ENCODE measurements at regions not wholly inside any gene's neighbourhood (a gene's known extent, or its start where the extent isn't known, plus 50 kb on each side); places are given as distances from the start of the nearest gene placed in this dataset.
"Not testable (repeated sequence)": the region's sequence is repeated elsewhere in the genome, so short reads cannot be mapped to it uniquely, and the experiment has no call there.

- no peak for DNase-seq
Measured at GRCh38 chr1:181205901-181206300, 117.4 kb downstream of the IER5 start.

DNA sequence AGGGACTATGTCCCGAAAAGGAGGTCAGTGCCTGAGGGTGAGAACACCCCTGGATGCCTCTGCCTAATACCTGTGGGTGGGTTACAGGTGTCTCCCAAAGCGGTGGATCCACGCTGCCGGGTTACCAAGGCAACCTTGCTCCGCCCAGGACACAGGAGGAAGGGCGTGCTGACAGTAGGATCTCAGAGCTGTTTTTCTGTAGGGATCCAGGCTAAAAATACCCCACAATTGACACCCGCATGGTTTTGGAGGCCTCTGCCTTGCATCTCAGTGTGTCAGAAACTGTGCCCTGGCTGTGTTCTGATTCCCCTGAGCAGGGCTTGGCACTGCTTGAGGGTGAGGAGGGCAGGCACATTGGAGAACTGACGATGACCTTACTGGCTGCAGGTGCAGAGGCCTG is 118.0 kb downstream of the IER5 start:
- DNase-seq, result no peak

- no peak for DNase-seq
Measured at GRCh38 chr1:181206979-181207790, 118.7 kb downstream of the IER5 start.

- no peak for DNase-seq
Measured at GRCh38 chr1:181208083-181208482, 119.6 kb downstream of the IER5 start.

DNA sequence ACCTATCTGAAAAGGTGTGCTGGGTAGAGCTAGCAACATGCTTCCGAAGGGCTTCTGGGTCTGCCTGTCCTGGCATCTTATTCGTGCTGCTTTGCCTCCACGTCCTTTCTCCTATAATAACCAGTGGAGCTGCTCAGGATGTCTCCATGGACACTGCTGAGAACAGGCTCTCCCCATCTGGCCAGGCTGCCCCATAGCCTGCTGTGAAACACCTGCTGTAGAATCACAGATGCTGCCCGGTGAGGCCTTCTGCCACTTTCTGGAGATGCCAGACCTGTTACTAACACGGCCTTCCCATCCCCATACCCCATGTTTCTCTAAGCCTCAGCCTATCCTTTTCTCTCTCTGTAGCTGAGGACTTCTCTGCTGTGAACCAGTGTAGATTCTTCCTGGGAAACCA is 120.5 kb downstream of the IER5 start:
- no peak for DNase-seq

- DNase-seq, result no peak
Measured at GRCh38 chr1:181213056-181213455, 124.6 kb downstream of the IER5 start.

DNA sequence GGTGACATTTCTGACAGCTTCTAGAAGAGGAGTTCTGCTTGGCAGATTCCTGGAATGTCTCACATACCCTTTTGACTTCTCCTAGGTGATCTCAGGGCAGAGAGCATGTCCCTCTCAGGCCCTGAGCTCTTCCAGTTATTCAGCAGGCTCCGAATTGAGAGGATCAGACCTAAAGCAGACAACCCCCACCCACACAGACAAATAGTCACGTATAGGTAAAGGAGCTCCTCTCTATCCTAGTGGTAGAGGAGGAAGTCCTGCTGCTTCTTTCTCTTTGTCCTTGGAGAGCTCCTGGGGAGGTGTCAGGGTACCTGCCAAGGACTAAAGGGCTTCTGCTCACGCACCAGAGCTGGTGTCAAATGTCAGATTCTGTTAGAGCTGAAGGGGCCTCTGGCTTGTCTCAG is 128.1 kb downstream of the IER5 start:
- DNase-seq, result no peak

- DNase-seq, result no peak
Measured at GRCh38 chr1:181219938-181220337, 131.4 kb downstream of the IER5 start.

DNA sequence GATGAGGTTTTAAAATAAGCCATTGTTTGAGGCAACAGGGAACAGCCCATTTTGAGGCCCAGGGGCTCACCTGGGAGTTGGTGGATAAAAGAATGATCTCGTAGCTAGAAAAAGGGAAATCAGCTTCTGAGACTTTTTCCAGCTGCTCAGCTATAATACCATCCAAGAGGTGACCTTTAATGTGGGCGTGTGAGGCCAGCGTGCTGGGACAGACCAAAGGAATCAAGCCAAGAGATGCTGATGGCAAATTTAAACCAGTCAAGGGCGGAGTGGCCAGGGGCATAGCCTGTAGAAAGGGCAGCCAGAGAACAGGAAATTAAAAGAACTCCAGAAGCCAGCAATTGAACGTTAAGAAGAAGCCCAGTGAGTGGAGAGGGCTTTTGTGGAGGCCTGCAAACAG is 132.6 kb downstream of the IER5 start:
- no peak for DNase-seq

- DNase-seq, result no peak
Measured at GRCh38 chr1:181222972-181223505, 134.5 kb downstream of the IER5 start.

DNA sequence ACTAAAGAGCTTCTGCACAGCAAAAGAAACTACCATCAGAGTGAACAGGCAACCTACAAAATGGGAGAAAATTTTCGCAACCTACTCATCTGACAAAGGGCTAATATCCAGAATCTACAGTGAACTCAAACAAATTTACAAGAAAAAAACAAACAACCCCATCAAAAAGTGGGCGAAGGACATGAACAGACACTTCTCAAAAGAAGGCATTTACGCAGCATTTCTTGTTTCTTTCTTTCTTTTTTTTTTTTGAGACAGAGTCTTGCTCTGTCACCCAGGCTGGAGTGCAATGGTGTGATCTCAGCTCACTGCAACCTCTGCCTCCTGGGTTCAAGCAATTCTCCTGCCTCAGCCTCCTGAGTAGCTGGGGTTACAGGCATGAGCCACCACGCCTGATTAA is 138.2 kb downstream of the IER5 start:
- not testable (repeated sequence) for DNase-seq

- no peak for DNase-seq
Measured at GRCh38 chr1:181239086-181239485, 150.6 kb downstream of the IER5 start.

DNA sequence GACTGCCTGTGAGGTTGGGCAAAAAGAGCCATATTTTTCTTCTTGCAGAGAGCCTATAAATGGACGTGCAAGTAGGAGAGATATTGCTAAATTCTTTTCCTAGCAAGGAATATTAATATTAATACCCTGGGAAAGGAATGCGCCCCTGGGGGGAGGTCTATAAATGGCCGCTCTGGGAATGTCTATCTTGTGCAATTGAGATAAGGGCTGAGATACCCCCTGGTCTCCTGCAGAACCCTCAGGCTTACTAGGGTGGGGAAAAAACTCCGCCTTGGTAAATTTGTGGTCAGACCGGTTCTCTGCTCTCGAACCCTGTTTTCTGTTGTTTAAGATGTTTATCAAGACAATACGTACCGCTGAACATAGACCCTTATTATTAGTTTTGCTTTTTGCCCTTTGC is 157.8 kb downstream of the IER5 start:
- not testable (repeated sequence) for DNase-seq

DNA sequence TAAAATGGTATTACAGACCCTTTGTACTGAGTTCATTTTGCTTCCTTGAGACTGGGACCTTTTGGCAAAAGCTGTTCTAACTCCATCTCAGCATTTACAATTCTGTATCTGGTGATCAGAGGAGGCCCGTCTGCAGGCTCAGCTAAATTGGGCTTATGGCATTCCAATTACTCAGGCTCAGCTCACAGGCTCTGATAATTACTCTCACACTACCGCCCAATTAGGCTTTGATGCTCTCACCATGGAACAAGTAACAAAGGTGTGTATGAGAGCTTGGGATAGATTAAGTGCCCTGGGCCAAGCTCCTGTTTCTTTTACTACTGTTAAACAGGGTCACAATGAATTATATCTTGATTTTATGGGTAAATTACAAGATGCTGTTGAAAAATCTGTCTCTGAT is 159.9 kb downstream of the IER5 start:
- not testable (repeated sequence) for DNase-seq

- DNase-seq, result no peak
Measured at GRCh38 chr1:181249186-181249585, 160.7 kb downstream of the IER5 start.

DNA sequence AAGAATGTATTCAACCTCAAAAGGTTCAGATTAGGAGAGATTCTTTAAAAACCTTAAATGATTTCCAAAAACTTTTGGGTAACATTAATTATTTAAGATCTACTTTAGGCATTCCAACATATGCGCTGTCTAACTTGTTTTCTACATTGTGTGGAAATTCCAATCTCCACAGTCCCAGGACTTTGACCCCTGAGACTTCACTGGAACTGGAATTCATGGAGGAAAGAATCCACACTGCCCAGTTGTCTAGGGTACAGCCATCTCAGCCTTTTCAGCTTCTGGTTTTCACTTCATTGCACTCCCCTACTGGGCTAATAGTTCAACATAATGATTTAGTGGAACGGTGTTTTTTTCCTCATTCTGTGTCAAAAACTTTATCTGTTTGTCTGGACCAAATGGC is 161.5 kb downstream of the IER5 start:
- DNase-seq, result no peak

DNA sequence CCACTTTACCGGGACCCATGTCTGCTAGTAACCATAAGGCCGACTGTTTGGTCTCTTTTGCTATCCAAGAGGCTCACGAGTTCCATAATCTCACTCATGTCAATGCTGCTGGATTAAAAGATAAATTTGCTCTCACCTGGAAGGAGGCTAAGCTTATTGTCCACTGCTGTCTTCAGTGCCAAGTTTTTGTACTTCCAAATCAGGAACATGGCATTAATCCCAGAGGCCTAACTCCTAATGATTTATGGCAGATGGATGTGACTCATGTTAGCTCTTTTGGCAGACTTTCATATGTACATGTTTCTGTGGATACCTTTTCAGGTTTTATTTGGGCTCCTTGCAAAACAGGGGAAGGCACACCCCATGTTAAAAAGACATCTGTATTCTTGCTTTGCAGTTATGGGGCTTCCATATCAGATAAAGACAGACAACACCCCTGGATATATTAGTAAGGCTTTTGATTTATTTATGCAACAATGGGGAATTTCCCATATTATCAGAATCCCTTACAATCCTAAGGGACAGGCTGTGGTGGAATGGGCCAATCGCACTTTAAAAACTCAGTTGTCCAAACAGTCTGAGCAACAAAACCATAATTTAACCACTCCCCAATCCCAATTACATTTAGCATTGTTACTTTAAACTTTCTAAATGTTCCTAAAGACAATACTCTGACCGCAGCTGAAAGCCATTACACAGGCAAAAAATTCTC is 162.7 kb downstream of the IER5 start:
- no peak for DNase-seq

DNA sequence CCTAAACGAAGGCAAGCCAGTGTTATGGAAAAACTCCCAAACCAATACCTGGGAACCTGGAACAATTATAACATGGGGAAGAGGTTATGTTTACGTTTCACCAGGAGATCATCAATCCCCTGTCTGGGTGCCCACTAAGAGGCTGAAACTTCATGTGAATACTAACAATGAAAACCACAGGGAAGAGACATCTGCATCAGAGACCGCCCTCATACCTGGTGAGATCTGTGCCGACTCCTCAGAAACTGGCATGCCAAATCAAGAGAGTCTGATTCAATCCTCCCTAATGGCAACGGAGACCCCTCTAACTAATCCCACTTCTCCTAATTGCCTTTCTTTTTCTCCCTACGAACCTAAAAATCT is 163.2 kb downstream of the IER5 start:
- DNase-seq, result no peak

GRCh38 chr1:181253601-181254000 is 165.1 kb downstream of the IER5 start:
- DNase-seq, result not testable (repeated sequence)

- no peak for DNase-seq
Measured at GRCh38 chr1:181255270-181255929, 166.9 kb downstream of the IER5 start.

DNA sequence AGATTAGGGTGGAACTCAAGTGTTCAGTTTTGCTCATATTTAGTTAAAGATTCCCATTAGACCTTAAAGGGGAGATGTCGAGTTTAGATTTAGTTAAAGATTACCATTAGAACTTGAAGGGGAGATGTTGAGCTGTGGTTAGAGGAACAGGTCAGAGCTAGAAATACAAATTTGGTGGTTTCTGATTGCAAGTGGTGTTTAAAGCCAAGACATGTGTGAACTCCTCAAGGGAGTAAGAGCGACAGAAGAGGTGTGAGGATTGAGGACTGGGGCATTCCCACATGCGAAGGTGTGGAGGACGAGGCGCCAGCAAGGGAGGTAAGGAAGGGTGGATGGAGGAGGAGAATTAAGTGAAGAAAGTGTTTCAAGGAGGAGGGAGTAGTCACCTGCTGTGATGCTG is 168.6 kb downstream of the IER5 start:
- no peak for DNase-seq

GRCh38 chr1:181259026-181259745 is 170.7 kb downstream of the IER5 start:
- no peak for DNase-seq

- DNase-seq, result no peak
Measured at GRCh38 chr1:181260271-181260670, 171.8 kb downstream of the IER5 start.

Measured in GDM1 (cell line).